NCI-H2227 (cell line): ENCODE measurements at regions not wholly inside any gene's neighbourhood (a gene's known extent, or its start where the extent isn't known, plus 50 kb on each side); places are given as distances from the start of the nearest gene placed in this dataset.

Source experiments
- DNase-seq: peaks from one replicate; lab custom pipeline; 2025; ENCODE audit not compliant: unreplicated experiment; lab: John Stamatoyannopoulos, UW

DNA sequence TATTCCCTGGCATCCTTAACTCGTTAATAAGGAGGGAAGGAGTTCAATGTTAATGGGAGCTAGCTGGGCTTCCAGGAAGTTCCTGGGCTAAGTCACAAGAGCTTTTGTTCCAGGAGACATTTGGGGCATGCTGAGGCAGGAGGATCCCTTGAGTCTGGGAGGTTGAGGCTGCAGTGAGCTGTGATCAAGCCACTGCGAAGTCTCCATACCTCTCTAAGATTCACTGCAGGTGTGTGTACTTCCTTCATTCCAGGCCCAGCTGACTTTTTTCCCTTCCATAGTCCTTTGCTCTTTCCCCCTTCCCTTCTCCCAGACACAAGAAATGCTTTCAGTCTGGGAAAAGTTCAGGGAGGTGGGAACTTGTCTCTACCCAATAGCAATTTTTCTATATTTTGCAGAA lies 489.8 kb downstream of the NPIPA7 start:
- no peak for DNase-seq

DNA sequence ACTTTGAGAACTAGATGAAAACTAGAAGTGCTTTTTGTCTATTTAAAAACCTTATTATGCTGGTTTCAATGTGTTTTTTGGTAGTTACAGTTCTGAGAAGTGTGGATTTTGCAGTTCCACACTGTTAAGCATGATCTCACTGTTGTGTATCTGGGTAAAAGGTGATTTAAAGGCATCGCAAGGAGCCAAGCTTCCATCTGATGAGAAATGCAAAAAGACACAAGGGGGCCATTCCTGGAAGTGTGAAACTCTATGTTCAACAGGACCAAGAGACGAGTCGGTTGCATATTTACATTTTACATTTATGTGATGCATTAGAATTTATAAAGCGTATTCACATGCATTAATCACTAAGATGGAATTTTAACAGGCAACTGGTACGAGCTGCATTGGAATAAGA lies 490.8 kb downstream of the NPIPA7 start:
- no peak for DNase-seq

DNA sequence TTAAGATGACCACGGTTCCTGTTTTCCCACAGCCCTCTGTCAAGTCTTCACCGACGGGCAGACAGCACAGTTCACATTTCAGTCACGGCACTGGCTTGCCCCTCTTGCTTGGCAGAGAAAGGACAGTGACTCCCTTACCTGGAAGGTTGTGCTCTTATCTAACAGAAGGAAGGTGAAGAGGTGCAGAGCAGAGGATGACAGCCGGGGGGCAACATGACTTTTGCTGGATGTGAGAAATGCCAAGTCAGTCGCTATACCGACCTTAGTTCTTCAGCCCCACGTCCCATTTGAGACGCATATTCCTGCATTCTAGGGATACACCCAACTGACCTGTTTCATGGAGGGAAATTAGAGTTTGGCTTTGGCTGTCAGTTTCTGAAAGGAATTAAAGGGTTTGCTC lies 492.3 kb downstream of the NPIPA7 start:
- DNase-seq = no peak

DNA sequence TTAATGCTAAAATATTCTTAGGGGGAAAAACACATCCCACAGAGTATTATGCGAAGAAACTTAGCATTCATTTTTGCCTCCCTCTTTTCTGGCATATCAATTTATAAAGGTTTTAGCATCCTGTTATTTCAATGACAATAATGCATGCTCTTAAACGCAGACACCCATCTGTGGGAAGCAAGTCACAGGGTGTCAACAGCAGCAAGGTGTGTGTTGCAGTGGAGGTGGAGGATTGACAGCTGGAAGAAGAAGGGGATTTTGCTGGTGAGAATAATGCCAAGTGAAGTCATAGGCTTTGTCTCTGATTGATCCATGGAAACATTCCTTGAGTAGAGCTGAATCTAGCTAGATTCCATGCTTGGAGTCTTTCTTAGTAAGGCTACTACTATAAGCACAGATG lies 498.1 kb downstream of the NPIPA7 start:
- no peak for DNase-seq

DNA sequence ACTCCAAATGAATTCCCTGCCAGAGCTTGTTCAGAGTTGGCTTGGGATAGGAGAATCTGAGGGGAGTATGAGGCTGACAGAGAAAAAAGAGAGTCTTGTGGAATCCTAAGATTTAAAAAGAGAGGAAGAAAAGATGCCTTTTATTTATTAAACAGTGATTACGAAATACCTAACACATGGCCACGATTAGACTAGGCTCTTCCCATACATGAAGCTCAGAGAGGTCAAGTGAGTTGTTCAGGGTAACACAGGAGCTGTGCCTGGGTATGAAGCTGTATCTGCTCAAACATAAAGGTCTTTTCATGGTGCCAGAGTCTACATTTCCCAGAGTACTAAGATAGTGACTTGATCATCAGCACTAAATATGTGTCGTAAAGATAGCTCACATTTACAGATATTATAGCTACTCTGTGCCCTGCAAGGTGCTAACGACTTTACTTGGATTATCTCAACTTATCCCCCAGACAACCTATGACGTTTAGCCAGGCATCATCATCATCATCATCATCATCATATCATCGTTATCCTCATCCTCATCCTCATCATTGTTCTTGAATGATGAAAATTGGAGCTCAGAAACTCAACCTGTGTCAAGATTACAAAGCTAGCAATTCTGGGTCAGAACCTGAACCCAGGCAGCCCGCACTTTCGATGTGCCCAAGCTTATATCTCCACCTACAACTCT lies 500.8 kb downstream of the NPIPA7 start:
- DNase-seq = no peak

DNA sequence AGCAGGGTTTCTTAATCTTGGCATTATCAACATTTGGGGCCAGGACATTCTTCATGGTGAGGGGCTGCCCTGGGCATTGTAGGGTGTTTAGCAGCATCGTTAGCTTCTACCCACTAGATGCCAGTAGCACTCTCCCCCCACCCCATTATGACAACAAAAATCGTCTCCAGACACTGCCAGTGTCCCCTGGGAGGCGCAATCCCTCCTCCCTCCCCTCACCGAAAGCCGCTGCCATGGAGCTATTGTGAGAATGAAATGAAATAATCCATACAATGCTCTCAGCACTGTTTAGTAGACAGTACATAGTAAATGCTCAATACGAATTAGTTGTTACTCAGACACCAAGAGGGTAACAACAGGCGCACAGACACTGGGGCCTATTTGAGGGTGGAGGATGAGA lies 502.9 kb downstream of the NPIPA7 start:
- DNase-seq = no peak

DNA sequence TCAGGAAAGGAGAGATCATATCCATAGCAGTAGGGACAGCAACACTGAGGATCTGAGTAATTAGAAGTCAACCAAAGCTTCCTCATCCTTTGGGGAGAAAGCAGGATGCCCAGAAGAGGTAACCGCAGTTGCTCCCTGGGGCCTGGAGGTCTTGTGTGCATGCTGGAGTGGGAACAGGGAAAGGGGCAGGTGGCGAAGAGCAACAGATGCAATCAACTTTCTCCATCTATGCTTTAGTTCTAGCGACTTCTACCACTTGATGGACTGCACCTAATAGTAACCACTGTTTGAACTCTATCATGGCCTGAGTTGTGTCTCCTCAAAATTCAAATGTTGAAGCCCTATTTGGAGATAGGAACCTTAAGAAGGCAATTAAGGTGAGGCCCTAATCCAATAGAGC lies 503.8 kb downstream of the NPIPA7 start:
- DNase-seq = no peak

DNA sequence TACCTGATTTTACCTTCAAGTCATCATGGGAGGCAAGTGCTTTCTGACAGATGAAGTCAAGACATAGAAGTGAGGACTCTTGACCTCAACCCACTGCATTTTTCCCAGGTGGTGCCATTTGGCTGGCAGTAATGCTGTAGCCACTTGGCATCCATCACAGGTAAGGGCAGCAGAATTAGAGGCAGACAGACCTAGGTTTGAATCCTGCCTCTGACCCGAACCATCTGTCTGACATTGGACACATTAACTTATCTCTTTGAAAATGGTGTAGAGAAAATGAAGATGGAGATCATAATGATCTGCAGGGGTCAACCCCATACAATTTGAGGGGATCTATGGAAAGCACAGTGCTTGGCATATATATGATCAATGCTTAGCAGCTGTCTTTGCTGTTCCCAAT lies 505.5 kb downstream of the NPIPA7 start:
- no peak for DNase-seq

DNA sequence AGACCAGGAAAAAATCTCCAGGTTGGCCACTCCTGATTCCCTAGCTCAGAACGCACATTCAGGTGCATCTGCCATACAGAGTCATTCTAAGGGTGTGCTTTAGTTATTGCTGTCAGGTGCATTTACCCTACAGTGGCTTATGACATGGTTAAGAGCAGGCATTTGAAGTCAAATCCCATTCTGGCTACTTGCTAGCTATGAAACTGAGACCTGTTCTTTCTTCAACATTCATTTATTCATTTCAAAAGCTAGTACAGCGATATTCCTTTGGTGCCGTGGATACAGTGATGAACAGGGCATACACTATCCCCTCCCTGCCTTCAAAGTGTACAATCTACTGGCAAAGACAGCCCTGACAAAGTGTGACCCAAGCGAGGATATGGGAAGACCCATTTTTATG lies 508.3 kb downstream of the NPIPA7 start:
- DNase-seq = no peak

DNA sequence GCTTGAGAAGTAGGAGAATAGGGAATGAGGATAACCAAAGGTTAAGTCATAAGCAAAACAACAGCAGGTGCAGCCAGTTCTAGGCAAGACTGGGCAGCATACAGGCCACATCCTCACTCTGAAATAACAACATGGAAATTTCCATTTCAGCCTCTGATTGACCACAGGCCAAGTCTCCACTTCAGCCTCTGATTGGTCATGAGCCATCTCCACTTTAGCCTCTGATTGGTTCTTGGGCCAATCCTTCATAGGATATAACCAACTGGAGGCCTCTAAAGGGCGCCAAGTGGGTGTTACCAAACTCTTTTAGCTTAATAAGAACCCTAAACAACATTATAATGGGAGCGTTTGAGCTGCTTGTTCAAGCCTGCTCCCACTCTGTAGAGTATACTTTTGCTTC lies 512.0 kb downstream of the NPIPA7 start:
- DNase-seq = no peak

DNA sequence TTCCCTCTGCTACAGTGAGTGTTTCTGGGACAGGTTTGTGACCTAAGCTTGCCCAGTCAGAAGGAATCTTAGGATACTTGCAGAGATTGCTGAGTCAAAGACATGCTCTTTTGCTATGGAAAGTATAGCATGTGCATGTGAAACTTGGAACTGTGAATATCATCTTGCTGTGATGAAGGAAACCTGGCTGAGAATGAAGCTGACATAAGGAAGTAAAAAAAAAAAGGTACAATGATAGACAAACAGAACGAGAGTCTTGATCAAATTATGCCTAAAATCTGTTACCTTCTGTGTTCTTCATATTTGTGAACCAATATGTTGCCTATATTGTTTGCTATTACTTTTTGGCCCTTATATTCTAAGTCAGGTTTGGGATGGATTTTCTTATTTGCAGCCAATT lies 525.7 kb downstream of the NPIPA7 start:
- no peak for DNase-seq

DNA sequence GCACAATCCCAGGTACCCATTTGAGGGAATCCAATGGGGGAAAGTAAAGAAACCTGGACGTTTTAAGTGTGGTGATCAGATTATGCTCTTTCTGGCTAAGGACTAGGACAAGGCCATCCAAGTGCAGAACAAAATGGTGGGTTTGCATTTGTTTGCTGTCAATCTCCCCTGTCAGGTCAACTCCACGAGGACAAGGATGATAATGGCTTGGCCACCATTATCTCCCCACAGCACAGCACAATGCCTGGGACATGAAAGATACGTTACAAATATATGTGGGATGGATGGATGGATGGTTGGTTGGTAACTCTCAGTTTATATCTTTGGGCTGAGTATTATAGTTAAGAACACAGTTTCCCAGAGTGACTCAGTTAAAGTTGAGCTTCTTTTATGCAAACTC lies 526.9 kb downstream of the NPIPA7 start:
- no peak for DNase-seq

DNA sequence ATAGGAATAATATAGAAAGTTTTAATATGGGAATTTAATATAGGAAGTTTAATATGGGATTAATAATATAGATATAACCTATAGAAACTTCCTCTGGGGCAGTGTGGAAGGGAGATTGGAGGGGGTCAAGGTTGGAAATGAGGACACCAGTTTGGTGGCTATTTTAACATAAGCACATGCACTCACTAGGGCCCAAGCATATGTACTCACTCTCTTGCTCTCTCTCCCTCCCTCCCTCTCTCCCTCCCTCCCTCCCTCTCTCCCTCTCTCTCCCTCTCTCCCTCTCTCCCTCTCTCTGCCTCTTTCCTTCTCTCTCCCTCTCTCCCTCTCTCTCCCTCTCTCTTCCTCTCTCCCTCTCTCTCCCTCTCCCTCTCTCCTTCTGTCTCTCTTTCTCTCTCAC lies 528.1 kb downstream of the NPIPA7 start:
- no peak for DNase-seq

DNA sequence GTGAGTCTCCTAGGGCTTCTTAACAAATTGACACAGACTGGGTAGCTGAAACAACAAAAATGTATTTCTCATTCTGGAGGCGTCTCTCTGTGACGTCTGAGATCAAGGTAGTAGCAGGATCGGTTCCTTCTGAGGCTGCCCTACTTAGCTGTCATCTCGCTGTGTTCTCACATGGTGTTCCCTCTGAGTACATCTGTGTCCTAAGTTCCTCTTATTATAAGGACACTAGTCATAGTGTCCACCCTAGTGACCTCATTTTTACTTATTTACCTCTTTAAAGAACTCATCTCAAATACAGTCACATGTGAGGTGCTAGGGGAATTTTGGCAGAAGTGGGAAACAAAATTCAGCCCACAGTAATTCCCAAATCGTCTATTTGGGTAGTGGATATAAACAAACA lies 529.1 kb downstream of the NPIPA7 start:
- DNase-seq = no peak

DNA sequence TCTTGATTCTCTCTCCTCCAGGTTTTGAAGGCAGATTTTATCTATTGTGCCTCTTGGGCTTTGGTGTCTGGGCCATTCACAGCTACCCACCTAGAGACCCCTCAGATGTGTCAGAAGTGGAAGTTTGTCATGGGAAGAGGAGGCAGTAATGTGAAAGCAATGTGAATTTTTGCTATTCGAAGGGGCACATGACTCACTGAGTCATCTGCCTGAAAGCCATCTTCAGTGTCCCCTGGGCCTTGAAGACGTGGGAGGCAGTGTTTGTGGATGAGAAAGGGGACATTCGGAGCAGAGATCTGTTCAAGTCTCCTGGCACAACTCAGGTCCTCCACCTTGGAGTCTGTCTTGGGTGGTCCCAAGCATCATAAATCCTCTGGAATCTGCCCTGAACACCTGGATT lies 530.2 kb downstream of the NPIPA7 start:
- no peak for DNase-seq

DNA sequence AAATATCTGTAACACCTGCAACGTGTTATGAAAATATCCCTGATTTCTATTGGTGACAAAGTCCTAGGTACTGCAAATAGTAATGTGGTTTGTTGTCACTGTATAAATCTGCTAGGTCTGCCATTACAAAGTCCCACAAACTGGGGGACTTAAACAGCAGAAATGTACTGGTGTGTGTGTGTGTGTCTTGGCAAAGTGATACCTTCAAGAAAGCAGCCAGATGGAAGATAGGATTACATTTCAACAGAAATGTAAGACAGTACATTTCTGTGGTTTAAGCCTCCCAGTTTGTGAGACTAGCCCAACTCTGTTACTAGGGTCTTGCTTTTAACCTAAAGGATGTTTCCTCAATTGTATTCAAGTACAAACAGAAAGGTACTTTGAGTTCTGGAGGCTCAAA lies 531.7 kb downstream of the NPIPA7 start:
- DNase-seq = no peak

DNA sequence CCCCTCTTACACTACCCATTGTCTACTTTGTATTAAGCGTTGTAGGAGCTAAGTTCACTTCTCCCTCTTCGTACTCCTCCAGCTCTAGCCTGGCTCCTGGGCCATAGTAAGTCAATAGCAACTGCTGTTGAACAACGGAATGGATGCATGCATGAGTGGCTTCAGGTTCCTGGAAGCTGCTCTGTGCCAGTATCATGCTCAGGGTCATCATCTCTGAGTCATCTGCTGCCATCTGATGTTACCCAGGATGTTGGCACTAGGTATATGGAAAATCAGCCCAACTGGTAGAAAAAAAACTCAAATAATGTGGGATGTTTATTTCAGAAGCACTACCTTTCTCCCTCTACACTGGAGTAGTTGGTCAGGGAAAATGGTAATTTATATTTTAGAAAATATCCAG lies 536.8 kb downstream of the NPIPA7 start:
- DNase-seq = no peak

DNA sequence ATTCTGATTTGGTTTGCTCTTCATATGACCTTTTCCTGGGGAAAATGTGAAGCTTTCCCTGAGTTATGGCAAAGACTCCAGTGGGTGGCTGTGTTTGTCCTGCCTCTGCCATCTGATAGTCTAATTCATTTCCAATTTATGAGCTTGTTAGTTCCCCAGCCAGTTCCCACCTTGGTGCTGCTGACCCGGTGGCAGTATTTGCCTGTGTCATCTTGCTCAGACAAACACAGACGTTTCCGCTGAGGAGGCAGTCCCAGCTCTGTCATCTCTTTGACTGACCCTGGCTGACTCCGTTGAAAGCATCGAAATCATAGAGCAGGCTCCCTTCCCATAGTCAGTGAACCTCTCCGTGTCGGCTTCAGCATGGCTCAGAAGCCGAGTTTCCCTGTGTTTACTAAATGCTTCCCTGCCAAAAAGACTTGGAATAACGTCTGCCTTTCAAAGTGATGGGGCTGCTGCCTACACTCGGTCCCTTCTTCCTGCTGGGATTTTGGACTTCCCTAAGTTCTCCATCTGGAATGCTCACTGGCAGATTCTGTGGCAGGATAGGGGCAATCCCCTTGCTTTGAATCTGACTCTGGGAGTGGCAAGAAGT lies 538.3 kb downstream of the NPIPA7 start:
- DNase-seq = peak; percentile 26

DNA sequence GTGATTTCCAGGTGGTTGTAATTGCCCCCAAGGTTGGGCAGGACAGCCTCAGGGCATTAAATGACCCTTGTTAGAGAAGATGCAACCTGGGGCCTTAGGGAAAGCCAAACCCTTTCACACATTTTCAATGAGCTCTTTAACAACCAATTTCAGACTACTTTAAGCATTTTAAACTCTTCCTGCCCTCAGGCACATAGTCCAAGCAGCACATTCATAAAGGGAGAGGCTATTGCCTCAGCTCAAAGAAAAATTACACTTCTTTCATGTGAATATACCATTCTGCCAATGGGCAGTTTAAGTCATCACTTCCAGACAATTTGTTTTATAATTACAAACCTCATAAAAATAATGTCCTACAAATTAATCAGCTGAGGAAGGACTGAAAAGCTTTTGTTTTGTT lies 544.5 kb downstream of the NPIPA7 start:
- DNase-seq = no peak

DNA sequence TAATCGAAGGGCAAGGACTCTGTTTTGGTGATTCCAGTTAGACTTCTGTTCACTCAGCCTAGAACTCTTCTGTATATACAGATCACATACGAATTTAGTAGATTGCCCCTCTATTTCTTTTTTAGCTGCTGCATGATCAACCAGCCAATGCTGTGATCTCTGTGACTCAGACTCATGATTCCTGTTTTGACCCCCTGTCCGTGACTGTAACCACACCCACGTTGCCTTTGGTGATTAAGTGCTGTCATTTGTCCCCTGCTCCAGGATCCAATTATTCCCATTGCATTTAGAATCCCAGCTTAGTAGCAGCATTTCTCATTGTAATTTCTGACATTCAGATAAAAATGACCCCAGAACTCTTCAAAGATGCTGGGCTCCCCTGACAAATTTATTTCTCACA lies 545.7 kb downstream of the NPIPA7 start:
- DNase-seq = no peak

DNA sequence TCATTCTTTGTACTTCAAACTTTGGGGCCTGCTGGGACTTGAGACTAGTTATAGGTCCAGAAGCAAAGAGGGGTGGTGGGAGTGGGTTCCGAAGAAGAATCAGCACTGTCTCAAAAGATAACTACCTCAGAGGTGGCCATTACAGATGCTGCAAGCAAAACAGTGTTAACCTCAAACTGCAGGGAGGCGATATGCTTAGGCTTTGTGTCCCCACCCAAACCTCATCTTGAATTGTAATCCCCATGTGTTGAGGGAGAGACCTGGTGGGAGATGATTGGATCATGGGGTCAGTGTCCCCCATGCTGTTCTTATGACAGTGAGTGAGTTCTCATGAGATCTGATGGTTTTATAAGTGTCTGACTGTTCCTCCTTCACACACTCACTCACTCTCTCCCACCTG lies 545.3 kb downstream of the XYLT1 start:
- no peak for DNase-seq

DNA sequence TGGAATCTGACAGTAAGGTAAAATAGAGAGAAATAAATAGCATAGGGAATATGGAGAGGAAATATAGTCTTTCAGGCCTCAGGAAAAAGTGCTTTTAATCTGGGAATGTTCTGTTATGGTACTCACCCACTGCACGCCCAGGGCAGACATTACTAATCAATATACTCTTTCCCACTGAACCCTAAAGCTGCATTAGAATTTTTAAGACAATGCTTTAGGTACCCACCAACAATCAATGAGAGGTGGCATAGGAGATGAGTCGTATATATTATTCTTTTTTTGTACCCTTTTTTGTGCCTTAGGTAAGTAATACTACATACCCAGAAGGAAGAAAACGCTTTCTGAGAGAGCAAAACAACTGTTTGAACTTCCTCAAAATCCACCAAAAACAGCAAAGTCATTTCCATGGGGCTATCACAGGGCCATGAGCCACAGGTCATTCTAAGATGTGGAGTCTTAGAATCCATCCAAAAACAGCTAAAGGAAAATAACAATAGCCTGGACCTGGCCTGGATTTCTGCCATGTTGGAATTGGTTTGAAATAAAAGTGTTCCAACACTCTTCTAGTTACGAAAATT lies 542.1 kb downstream of the XYLT1 start:
- DNase-seq = no peak
